Stomach smooth muscle (tissue), 2 donors: ENCODE measurements at regions not wholly inside any gene's neighbourhood (a gene's known extent, or its start where the extent isn't known, plus 50 kb on each side); places are given as distances from the start of the nearest gene placed in this dataset.
"Not testable (repeated sequence)": the region's sequence is repeated elsewhere in the genome, so short reads cannot be mapped to it uniquely, and the experiment has no call there.

ENCODE experiments used
- H3K27ac ChIP-seq: one replicate; pipeline ENCODE4 v1.7.0; 2013; ENCODE audit warnings: mild to moderate bottlenecking, low read length, inconsistent platforms
- H3K27me3 ChIP-seq, 2 donors: one replicate each; pipeline ENCODE4 v1.7.0; 2013; ENCODE audit warnings: low read length in 2 of 2; ENCODE audit not compliant: insufficient read depth in 2 of 2, control insufficient read depth in 1 of 2
- H3K36me3 ChIP-seq, 2 donors: one replicate each; pipeline ENCODE4 v1.7.0; 2013; ENCODE audit warnings: low read length in 2 of 2; ENCODE audit not compliant: control insufficient read depth in 2 of 2, insufficient read depth in 2 of 2
- H3K4me1 ChIP-seq: one replicate; pipeline ENCODE4 v1.7.0; 2013; ENCODE audit warnings: low read length; ENCODE audit not compliant: control insufficient read depth, insufficient read depth
- H3K4me3 ChIP-seq, 2 donors: one replicate each; pipeline ENCODE4 v1.7.0; 2013; ENCODE audit warnings: low read length in 2 of 2
- H3K9ac ChIP-seq, 2 donors: one replicate each; pipeline ENCODE4 v1.7.0; 2013; ENCODE audit warnings: low read length in 2 of 2, mild to moderate bottlenecking in 1 of 2
- H3K9me3 ChIP-seq, 2 donors: one replicate each; pipeline ENCODE4 v1.7.0; 2013; ENCODE audit warnings: low read length in 2 of 2; ENCODE audit not compliant: control insufficient read depth in 2 of 2
- donor health status: healthy.
- donor health status: Pancreatic carcinoma.

- no peaks in the 10 kb centered on the region for H3K4me1 ChIP-seq
- H3K36me3 ChIP-seq, result no peaks in the 10 kb centered on the region
- no peak overlapping the region for H3K27ac ChIP-seq
- no peaks in the 10 kb centered on the region for H3K27me3 ChIP-seq
- H3K4me3 ChIP-seq, result no peak overlapping the region
- no peaks in the 10 kb centered on the region for H3K9me3 ChIP-seq
- H3K9ac ChIP-seq, result no peak overlapping the region
Measured at GRCh38 chr3:147244397-147244796, 161.9 kb downstream of the ZIC4 start.

- Histone ChIP-seq H3K4me1 (no peaks in the 10 kb centered on the region), H3K4me3 (no peak overlapping the region), H3K9me3 (no peaks in the 10 kb centered on the region), H3K9ac (no peak overlapping the region), H3K27me3 (no peaks in the 10 kb centered on the region), H3K27ac (no peak overlapping the region), H3K36me3 (no peaks in the 10 kb centered on the region)
Measured at GRCh38 chr3:147240581-147240980, 165.8 kb downstream of the ZIC4 start.

GRCh38 chr3:147237991-147238390 is 168.4 kb downstream of the ZIC4 start:
- Histone ChIP-seq H3K9ac (no peak overlapping the region), H3K27me3 (no peaks in the 10 kb centered on the region), H3K9me3 (no peaks in the 10 kb centered on the region), H3K36me3 (no peaks in the 10 kb centered on the region), H3K27ac (no peak overlapping the region), H3K4me3 (no peak overlapping the region), H3K4me1 (no peaks in the 10 kb centered on the region)

GRCh38 chr3:147231980-147232379 is 174.4 kb downstream of the ZIC4 start:
- not testable (repeated sequence) for H3K36me3 ChIP-seq, H3K9ac ChIP-seq, H3K9me3 ChIP-seq, H3K27me3 ChIP-seq, H3K27ac ChIP-seq, H3K4me1 ChIP-seq, H3K4me3 ChIP-seq

- Histone ChIP-seq H3K4me3 (no peak overlapping the region), H3K4me1 (no peaks in the 10 kb centered on the region), H3K27ac (no peak overlapping the region)
Measured at GRCh38 chr3:147231111-147231510, 175.2 kb downstream of the ZIC4 start.

GRCh38 chr3:147222291-147222690 is 184.1 kb downstream of the ZIC4 start:
- H3K9me3 ChIP-seq, result no peaks in the 10 kb centered on the region
- no peak overlapping the region for H3K27ac ChIP-seq
- no peak overlapping the region for H3K9ac ChIP-seq
- no peaks in the 10 kb centered on the region for H3K4me1 ChIP-seq
- no peaks in the 10 kb centered on the region for H3K27me3 ChIP-seq
- no peaks in the 10 kb centered on the region for H3K36me3 ChIP-seq
- no peak overlapping the region for H3K4me3 ChIP-seq

More at GRCh38 chr3:147231111-147231510, 175.2 kb downstream of the ZIC4 start:
- no peak overlapping the region for H3K9ac ChIP-seq
- H3K27me3 ChIP-seq, result no peaks in the 10 kb centered on the region
- no peaks in the 10 kb centered on the region for H3K9me3 ChIP-seq
- no peaks in the 10 kb centered on the region for H3K36me3 ChIP-seq

- H3K27ac ChIP-seq, result no peak overlapping the region
- no peaks in the 10 kb centered on the region for H3K27me3 ChIP-seq
- no peak overlapping the region for H3K4me3 ChIP-seq
- no peaks in the 10 kb centered on the region for H3K9me3 ChIP-seq
- no peaks in the 10 kb centered on the region for H3K4me1 ChIP-seq
- H3K36me3 ChIP-seq, result no peaks in the 10 kb centered on the region
- no peak overlapping the region for H3K9ac ChIP-seq
Measured at GRCh38 chr3:147218965-147219364, 187.4 kb downstream of the ZIC4 start.

- H3K27ac ChIP-seq, result no peak overlapping the region
- no peak overlapping the region for H3K4me3 ChIP-seq
- no peaks in the 10 kb centered on the region for H3K4me1 ChIP-seq
- H3K9ac ChIP-seq, result no peak overlapping the region
- no peaks in the 10 kb centered on the region for H3K36me3 ChIP-seq
- H3K9me3 ChIP-seq, result no peaks in the 10 kb centered on the region
- H3K27me3 ChIP-seq, result no peaks in the 10 kb centered on the region
Measured at GRCh38 chr3:147216143-147216673, 190.1 kb downstream of the ZIC4 start.

GRCh38 chr3:147215660-147216059 is 190.7 kb downstream of the ZIC4 start:
- no peak overlapping the region for H3K9ac ChIP-seq
- no peaks in the 10 kb centered on the region for H3K4me1 ChIP-seq
- H3K4me3 ChIP-seq, result no peak overlapping the region
- H3K9me3 ChIP-seq, result no peaks in the 10 kb centered on the region
- H3K27me3 ChIP-seq, result no peaks in the 10 kb centered on the region
- no peaks in the 10 kb centered on the region for H3K36me3 ChIP-seq
- no peak overlapping the region for H3K27ac ChIP-seq

- no peaks in the 10 kb centered on the region for H3K9me3 ChIP-seq
- H3K27me3 ChIP-seq, result no peaks in the 10 kb centered on the region
- H3K4me3 ChIP-seq, result no peak overlapping the region
- no peaks in the 10 kb centered on the region for H3K36me3 ChIP-seq
- H3K9ac ChIP-seq, result no peak overlapping the region
- H3K4me1 ChIP-seq, result no peaks in the 10 kb centered on the region
- H3K27ac ChIP-seq, result no peak overlapping the region
Measured at GRCh38 chr3:147213633-147214032, 192.7 kb downstream of the ZIC4 start.

GRCh38 chr3:147210676-147211075 is 195.7 kb downstream of the ZIC4 start:
- Histone ChIP-seq H3K4me1 (no peaks in the 10 kb centered on the region), H3K27ac (no peak overlapping the region), H3K9me3 (no peaks in the 10 kb centered on the region), H3K36me3 (no peaks in the 10 kb centered on the region), H3K9ac (no peak overlapping the region), H3K27me3 (no peaks in the 10 kb centered on the region), H3K4me3 (no peak overlapping the region)
